ENCODE measurements at regions not wholly inside any gene's neighbourhood (a gene's known extent, or its start where the extent isn't known, plus 50 kb on each side); places are given as distances from the start of the nearest gene placed in this dataset.

GRCh38 chr20:60631585-60632287, 620.3 kb upstream of the CDH4 start:
- TF ChIP-seq POLR2A (IDR thresholded peaks at IDR 0.05; ENCODE audit: low read depth, low read length): no peak
- no peak for TF ChIP-seq TAF1 (IDR thresholded peaks at IDR 0.05; ENCODE audit: low read depth, low read length)
- TF ChIP-seq POLR2AphosphoS5 (IDR thresholded peaks at IDR 0.05; ENCODE audit: low read depth, low read length): no peak
- TF ChIP-seq SPI1 (IDR thresholded peaks at IDR 0.05; ENCODE audit: low read depth, low read length): no peak
- TF ChIP-seq PAX5 (IDR thresholded peaks at IDR 0.05; ENCODE audit: insufficient read depth, low read length, severe bottlenecking): no peak
- no peak for TF ChIP-seq POU2F2 (IDR thresholded peaks at IDR 0.05; ENCODE audit: low read depth, low read length)

Data from GM12891 (cell line).